COLO668 (cell line): ENCODE measurements at regions not wholly inside any gene's neighbourhood (a gene's known extent, or its start where the extent isn't known, plus 50 kb on each side); places are given as distances from the start of the nearest gene placed in this dataset.

Experiments
- DNase-seq: peaks from one replicate; lab custom pipeline; 2025; ENCODE audit not compliant: unreplicated experiment; lab: John Stamatoyannopoulos, UW

- DNase-seq = no peak
Measured at GRCh38 chr6:4383910-4384638, 248.7 kb upstream of the ECI2 start.

GRCh38 chr6:4382362-4382853 lies 247.0 kb upstream of the ECI2 start:
- no peak for DNase-seq

GRCh38 chr6:4381381-4381780 lies 246.0 kb upstream of the ECI2 start:
- no peak for DNase-seq

GRCh38 chr6:4380881-4381281 lies 245.5 kb upstream of the ECI2 start:
- no peak for DNase-seq

GRCh38 chr6:4379958-4380357 lies 244.6 kb upstream of the ECI2 start:
- no peak for DNase-seq

GRCh38 chr6:4378319-4378996 lies 243.1 kb upstream of the ECI2 start:
- DNase-seq = no peak

- no peak for DNase-seq
Measured at GRCh38 chr6:4377603-4378002, 242.2 kb upstream of the ECI2 start.

- DNase-seq = no peak
Measured at GRCh38 chr6:4374216-4374615, 238.8 kb upstream of the ECI2 start.

GRCh38 chr6:4372866-4373265 lies 237.5 kb upstream of the ECI2 start:
- DNase-seq = no peak

- no peak for DNase-seq
Measured at GRCh38 chr6:4371207-4371921, 236.0 kb upstream of the ECI2 start.

GRCh38 chr6:4370066-4370465 lies 234.7 kb upstream of the ECI2 start:
- no peak for DNase-seq

GRCh38 chr6:4369616-4370015 lies 234.2 kb upstream of the ECI2 start:
- DNase-seq = no peak

- DNase-seq = no peak
Measured at GRCh38 chr6:4368649-4369048, 233.3 kb upstream of the ECI2 start.

GRCh38 chr6:4367643-4368042 lies 232.3 kb upstream of the ECI2 start:
- DNase-seq = no peak

GRCh38 chr6:4366635-4367395 lies 231.4 kb upstream of the ECI2 start:
- DNase-seq = no peak

- DNase-seq = no peak
Measured at GRCh38 chr6:4365686-4366085, 230.3 kb upstream of the ECI2 start.

- no peak for DNase-seq
Measured at GRCh38 chr6:4364711-4365110, 229.3 kb upstream of the ECI2 start.

- no peak for DNase-seq
Measured at GRCh38 chr6:4364172-4364571, 228.8 kb upstream of the ECI2 start.

GRCh38 chr6:4363656-4364055 lies 228.3 kb upstream of the ECI2 start:
- no peak for DNase-seq

- no peak for DNase-seq
Measured at GRCh38 chr6:4362326-4362725, 227.0 kb upstream of the ECI2 start.

- DNase-seq = no peak
Measured at GRCh38 chr6:4360920-4361319, 225.5 kb upstream of the ECI2 start.
